Endodermal cell (in vitro differentiated cells): ENCODE measurements at regions not wholly inside any gene's neighbourhood (a gene's known extent, or its start where the extent isn't known, plus 50 kb on each side); places are given as distances from the start of the nearest gene placed in this dataset.

Experiments used
- DNase-seq: peaks from one replicate; pipeline ENCODE4 v3.0.0-alpha.2; 2017
- H3K27ac ChIP-seq: 2 replicates; pipeline ENCODE4 v1.5.1; 2013; ENCODE audit warnings: mild to moderate bottlenecking, low read depth, low read length, moderate library complexity
- H3K27me3 ChIP-seq: 2 replicates; pipeline ENCODE4 v1.6.1; 2013; ENCODE audit warnings: mild to moderate bottlenecking, low read length, moderate library complexity; ENCODE audit not compliant: insufficient read depth, control insufficient read depth, poor library complexity, severe bottlenecking
- H3K36me3 ChIP-seq: 2 replicates; pipeline ENCODE4 v1.7.0; 2013; ENCODE audit warnings: mild to moderate bottlenecking, low read length, moderate library complexity; ENCODE audit not compliant: control insufficient read depth, insufficient read depth
- H3K4me1 ChIP-seq: one replicate; pipeline ENCODE4 v1.7.0; 2013; ENCODE audit warnings: low read length; ENCODE audit not compliant: control insufficient read depth, insufficient read depth
- H3K4me3 ChIP-seq: 2 replicates; pipeline ENCODE4 v1.5.1; 2013; ENCODE audit warnings: mild to moderate bottlenecking, low read length, moderate library complexity
- H3K9ac ChIP-seq: 2 replicates; pipeline ENCODE4 v1.6.1; 2013; ENCODE audit warnings: mild to moderate bottlenecking, low read length, moderate library complexity; ENCODE audit not compliant: poor library complexity, severe bottlenecking; ENCODE audit errors: extremely low read depth
- H3K9me3 ChIP-seq: 2 replicates; pipeline ENCODE4 v1.6.1; 2013; ENCODE audit warnings: mild to moderate bottlenecking, low read length, moderate library complexity; ENCODE audit not compliant: control insufficient read depth
- H3K27ac Mint-ChIP-seq: 2 replicates; pipeline ENCODE4 v1.8.0; 2020; ENCODE audit warnings: mixed read lengths
- H3K27me3 Mint-ChIP-seq: 2 replicates; pipeline ENCODE4 v1.8.0; 2021; ENCODE audit warnings: mild to moderate bottlenecking, mixed read lengths; ENCODE audit not compliant: insufficient read depth
- H3K36me3 Mint-ChIP-seq: 2 replicates; pipeline ENCODE4 v1.8.0; 2020; ENCODE audit warnings: low read depth, mixed read lengths
- H3K4me1 Mint-ChIP-seq: 2 replicates; pipeline ENCODE4 v1.8.0; 2020; ENCODE audit warnings: mixed read lengths
- H3K4me3 Mint-ChIP-seq: 2 replicates; pipeline ENCODE4 v1.8.0; 2020; ENCODE audit warnings: mild to moderate bottlenecking, moderate library complexity, mixed read lengths
- H3K9me3 Mint-ChIP-seq: 2 replicates; pipeline ENCODE4 v1.8.0; 2020; ENCODE audit warnings: mild to moderate bottlenecking, mixed read lengths
- CTCF ChIP-seq: fragments of 200-600 bp; sonication (generic); conservative IDR thresholded peaks from 2 replicates; pipeline ENCODE4 v1.5.0; 2021; ENCODE audit warnings: antibody characterized with exemption, mild to moderate bottlenecking
- WGBS, 2 experiments: methylation state at CpG; one replicate each; pipeline versions ENCODE4 v1.1.5 to v1.1.7; 2013; ENCODE audit warnings: missing lambda C conversion rate in 2 of 2, mixed read lengths in 1 of 2; ENCODE audit not compliant: insufficient coverage in 1 of 2, insufficient read length in 1 of 2; 5-methylcytosine and 5-hydroxymethylcytosine counted together

- no peaks in the 10 kb centered on the region for H3K9me3 ChIP-seq
- WGBS, 2 experiments = 65 to 71% methylated on average over 10 of the region's 10 CpGs
- H3K4me3 ChIP-seq = no peak overlapping the region
- no peak for TF ChIP-seq CTCF
- Mint-ChIP-seq H3K4me1 (peaks cover 42% of the 10 kb centered on the region), H3K36me3 (peaks cover 31% of the 10 kb centered on the region), H3K4me3 (no peak overlapping the region), H3K27me3 (no peaks in the 10 kb centered on the region), H3K27ac (no peak overlapping the region), H3K9me3 (no peaks in the 10 kb centered on the region)
- H3K9ac ChIP-seq = no peak overlapping the region
- no peak overlapping the region for H3K27ac ChIP-seq
- DNase-seq = peak; percentile 66
- H3K4me1 ChIP-seq = peaks cover 25% of the 10 kb centered on the region
- no peaks in the 10 kb centered on the region for H3K27me3 ChIP-seq
- H3K36me3 ChIP-seq = no peaks in the 10 kb centered on the region
These were observed 311.8 kb downstream of the CD83 start for GRCh38 chr6:14429396-14429795.

GRCh38 chr6:14430218-14430617 lies 312.6 kb downstream of the CD83 start:
- no peak overlapping the region for H3K9ac ChIP-seq
- 83 to 93% methylated on average over 1 to 2 of the region's 2 CpGs for WGBS, 2 experiments
- H3K27ac ChIP-seq = no peak overlapping the region
- Mint-ChIP-seq H3K36me3 (peaks cover 32% of the 10 kb centered on the region), H3K9me3 (no peaks in the 10 kb centered on the region), H3K4me3 (no peak overlapping the region), H3K4me1 (peaks cover 39% of the 10 kb centered on the region), H3K27me3 (no peaks in the 10 kb centered on the region), H3K27ac (no peak overlapping the region)
- peaks cover 25% of the 10 kb centered on the region for H3K4me1 ChIP-seq
- DNase-seq = no peak
- no peak for TF ChIP-seq CTCF
- no peaks in the 10 kb centered on the region for H3K27me3 ChIP-seq
- H3K9me3 ChIP-seq = no peaks in the 10 kb centered on the region
- no peaks in the 10 kb centered on the region for H3K36me3 ChIP-seq
- no peak overlapping the region for H3K4me3 ChIP-seq

GRCh38 chr6:14431385-14432330 lies 314.1 kb downstream of the CD83 start:
- Histone ChIP-seq H3K4me3 (no peak overlapping the region), H3K4me1 (peaks cover 21% of the 10 kb centered on the region), H3K36me3 (no peaks in the 10 kb centered on the region), H3K27ac (no peak overlapping the region), H3K9me3 (no peaks in the 10 kb centered on the region), H3K27me3 (no peaks in the 10 kb centered on the region), H3K9ac (no peak overlapping the region)
- H3K36me3 Mint-ChIP-seq = peaks cover 33% of the 10 kb centered on the region
- 90 to 92% methylated on average over 14 of the region's 14 CpGs for WGBS, 2 experiments
- no peaks in the 10 kb centered on the region for H3K27me3 Mint-ChIP-seq
- no peak overlapping the region for H3K4me3 Mint-ChIP-seq
- TF ChIP-seq CTCF = no peak
- no peak for DNase-seq
- H3K4me1 Mint-ChIP-seq = peaks cover 31% of the 10 kb centered on the region
- H3K27ac Mint-ChIP-seq = no peak overlapping the region
- no peaks in the 10 kb centered on the region for H3K9me3 Mint-ChIP-seq
